HepG2 (cell line): ENCODE measurements at regions not wholly inside any gene's neighbourhood (a gene's known extent, or its start where the extent isn't known, plus 50 kb on each side); places are given as distances from the start of the nearest gene placed in this dataset.

ENCODE experiments used
- DPF2 ChIP-seq: sonication (generic); formaldehyde crosslinking; IDR thresholded peaks from 2 replicates; pipeline ENCODE4 v1.4.0; 2020; ENCODE audit warnings: mild to moderate bottlenecking, low read depth, missing genetic modification reagents, borderline replicate concordance
- ESRRA ChIP-seq: sonication (generic); formaldehyde crosslinking; IDR thresholded peaks from 2 replicates; pipeline ENCODE4 v1.5.1; 2020; ENCODE audit warnings: mild to moderate bottlenecking, low read depth, missing genetic modification reagents
- JUNB ChIP-seq: sonication (generic); formaldehyde crosslinking; IDR thresholded peaks from 2 replicates; pipeline ENCODE4 v1.8.0; 2022; ENCODE audit warnings: missing genetic modification reagents, mild to moderate bottlenecking, borderline replicate concordance
- NPAS2 ChIP-seq: sonication (generic); formaldehyde crosslinking; IDR thresholded peaks from 2 replicates; pipeline ENCODE4 v1.8.0; 2022; ENCODE audit warnings: mild to moderate bottlenecking, missing genetic modification reagents, borderline replicate concordance
- NR2F6 ChIP-seq, 2 experiments: IDR thresholded peaks; 2 replicates each; pipeline ENCODE4 v1.6.1; 2016; ENCODE audit warnings: antibody characterized with exemption in 1 of 2, mild to moderate bottlenecking in 1 of 2
- SMARCE1 ChIP-seq: fragments of 450-650 bp; IDR thresholded peaks from 2 replicates; pipeline ENCODE4 v1.6.1; 2017; ENCODE audit warnings: borderline replicate concordance
- ZBTB4 ChIP-seq: sonication (generic); formaldehyde crosslinking; IDR thresholded peaks from 2 replicates; pipeline ENCODE4 v1.4.0; 2020; ENCODE audit warnings: missing genetic modification reagents, mild to moderate bottlenecking, borderline replicate concordance
- ZBTB49 ChIP-seq: sonication (generic); formaldehyde crosslinking; IDR thresholded peaks from 2 replicates; pipeline ENCODE4 v1.4.0; 2020; ENCODE audit warnings: missing genetic modification reagents, borderline replicate concordance
- ZFAT ChIP-seq: sonication (generic); formaldehyde crosslinking; conservative IDR thresholded peaks from 2 replicates; pipeline ENCODE4 v1.8.1; 2023; ENCODE audit warnings: missing genetic modification reagents, inconsistent platforms
- ZHX1 ChIP-seq: sonication (generic); formaldehyde crosslinking; IDR thresholded peaks from 2 replicates; pipeline ENCODE4 v1.8.1; 2022; ENCODE audit warnings: low read depth, mild to moderate bottlenecking, missing genetic modification reagents
- ZNF292 ChIP-seq: sonication (generic); formaldehyde crosslinking; IDR thresholded peaks from 2 replicates; pipeline ENCODE4 v1.8.1; 2022; ENCODE audit warnings: mild to moderate bottlenecking, low read depth, missing genetic modification reagents, borderline replicate concordance
- ZNF367 ChIP-seq: sonication (generic); formaldehyde crosslinking; IDR thresholded peaks from 2 replicates; pipeline ENCODE4 v1.4.0; 2020; ENCODE audit warnings: missing genetic modification reagents, borderline replicate concordance
- ZNF414 ChIP-seq: sonication (generic); formaldehyde crosslinking; IDR thresholded peaks from 2 replicates; pipeline ENCODE4 v1.5.0; 2020; ENCODE audit warnings: missing genetic modification reagents
- ZNF460 ChIP-seq: sonication (generic); formaldehyde crosslinking; IDR thresholded peaks from 2 replicates; pipeline ENCODE4 v1.5.1; 2020; ENCODE audit warnings: missing genetic modification reagents, mild to moderate bottlenecking, borderline replicate concordance
- ZNF674 ChIP-seq: sonication (generic); formaldehyde crosslinking; IDR thresholded peaks from 2 replicates; pipeline ENCODE4 v1.5.0; 2020; ENCODE audit warnings: low read depth, mild to moderate bottlenecking, missing genetic modification reagents
- ZNF678 ChIP-seq: sonication (generic); formaldehyde crosslinking; IDR thresholded peaks from 2 replicates; pipeline ENCODE4 v1.4.0; 2020; ENCODE audit warnings: mild to moderate bottlenecking, missing genetic modification reagents
- ZNF747 ChIP-seq: sonication (generic); formaldehyde crosslinking; IDR thresholded peaks from 2 replicates; pipeline ENCODE4 v1.8.1; 2023; ENCODE audit warnings: missing genetic modification reagents, mild to moderate bottlenecking, borderline replicate concordance
- ZNF776 ChIP-seq: sonication (generic); formaldehyde crosslinking; IDR thresholded peaks from 2 replicates; pipeline ENCODE4 v1.4.0; 2020; ENCODE audit warnings: mild to moderate bottlenecking, missing genetic modification reagents
- ZSCAN12 ChIP-seq: sonication (generic); formaldehyde crosslinking; IDR thresholded peaks from 2 replicates; pipeline ENCODE4 v1.9.0; 2021; ENCODE audit warnings: mild to moderate bottlenecking, missing genetic modification reagents
- ZZZ3 ChIP-seq: sonication (generic); formaldehyde crosslinking; IDR thresholded peaks from 2 replicates; pipeline ENCODE4 v1.4.0; 2020; ENCODE audit warnings: missing genetic modification reagents, mild to moderate bottlenecking, borderline replicate concordance

GRCh38 chr19:56900573-56901097 lies 60.1 kb upstream of the PEG3 start (continued):
- TF ChIP-seq ZNF674 (CRISPR knock-in tag) (no peak), ZBTB49 (CRISPR knock-in tag) (peak; percentile 7; the same call in 1 of the 2 replicates), ZNF292 (peak; percentile 88; the same call in 1 of the 2 replicates), ZNF414 (CRISPR knock-in tag) (peak; percentile 58; the same call in 1 of the 2 replicates), ZSCAN12 (CRISPR knock-in tag) (no peak), NPAS2 (CRISPR knock-in tag) (no peak), NR2F6 (IDR thresholded peaks at IDR 0.05) (peak; percentile 67), NR2F6 (CRISPR knock-in tag; IDR thresholded peaks at IDR 0.05) (peak; percentile 74), JUNB (CRISPR knock-in tag) (no peak), ZNF776 (CRISPR knock-in tag) (peak; percentile 69; the same call in 1 of the 2 replicates), ZHX1 (CRISPR knock-in tag) (peak; percentile 94), ESRRA (peak; percentile 86), ZNF747 (CRISPR knock-in tag) (peak; percentile 79; the same call in 1 of the 2 replicates), ZBTB4 (CRISPR knock-in tag) (peak; percentile 95; the same call in 1 of the 2 replicates), ZNF460 (CRISPR knock-in tag) (peak; percentile 63; the same call in 1 of the 2 replicates), ZNF678 (CRISPR knock-in tag) (no peak), ZNF367 (CRISPR knock-in tag) (0 out of 2 replicates have a peak, but pooled peaks have one; percentile 49), SMARCE1 (no peak), ZFAT (CRISPR knock-in tag) (no peak), DPF2 (CRISPR knock-in tag) (peak; percentile 78), ZZZ3 (CRISPR knock-in tag) (0 out of 2 replicates have a peak, but pooled peaks have one; percentile 63)
